Dendritic cell treated with granulocyte-macrophage colony-stimulating factor and Interleukin-4, amounts not matched to agents 40 ng/mL and 50 ng/mL, for 4 days (primary cell): ENCODE measurements at regions not wholly inside any gene's neighbourhood (a gene's known extent, or its start where the extent isn't known, plus 50 kb on each side); places are given as distances from the start of the nearest gene placed in this dataset.
"Not testable (repeated sequence)": the region's sequence is repeated elsewhere in the genome, so short reads cannot be mapped to it uniquely, and the experiment has no call there.

Source experiments
- H3K27ac Mint-ChIP-seq: one replicate; pipeline ENCODE4 v1.8.0; 2022; ENCODE audit warnings: mild to moderate bottlenecking, mixed read lengths
- H3K27me3 Mint-ChIP-seq: one replicate; pipeline ENCODE4 v1.8.0; 2022; ENCODE audit warnings: mild to moderate bottlenecking, mixed read lengths
- H3K36me3 Mint-ChIP-seq: one replicate; pipeline ENCODE4 v1.8.0; 2022; ENCODE audit warnings: low read depth, mixed read lengths
- H3K4me1 Mint-ChIP-seq: one replicate; pipeline ENCODE4 v1.8.0; 2022; ENCODE audit warnings: low read depth, mixed read lengths
- H3K4me3 Mint-ChIP-seq: one replicate; pipeline ENCODE4 v1.8.0; 2022; ENCODE audit warnings: mild to moderate bottlenecking, moderate library complexity, mixed read lengths
- H3K9me3 Mint-ChIP-seq: one replicate; pipeline ENCODE4 v1.8.0; 2022; ENCODE audit warnings: mixed read lengths
- intact Hi-C: fragments of 100-400 bp; cut with micrococcal nuclease; formaldehyde crosslinking; loops from one replicate; pipeline ENCODE4 v1.15.0; 2022

DNA sequence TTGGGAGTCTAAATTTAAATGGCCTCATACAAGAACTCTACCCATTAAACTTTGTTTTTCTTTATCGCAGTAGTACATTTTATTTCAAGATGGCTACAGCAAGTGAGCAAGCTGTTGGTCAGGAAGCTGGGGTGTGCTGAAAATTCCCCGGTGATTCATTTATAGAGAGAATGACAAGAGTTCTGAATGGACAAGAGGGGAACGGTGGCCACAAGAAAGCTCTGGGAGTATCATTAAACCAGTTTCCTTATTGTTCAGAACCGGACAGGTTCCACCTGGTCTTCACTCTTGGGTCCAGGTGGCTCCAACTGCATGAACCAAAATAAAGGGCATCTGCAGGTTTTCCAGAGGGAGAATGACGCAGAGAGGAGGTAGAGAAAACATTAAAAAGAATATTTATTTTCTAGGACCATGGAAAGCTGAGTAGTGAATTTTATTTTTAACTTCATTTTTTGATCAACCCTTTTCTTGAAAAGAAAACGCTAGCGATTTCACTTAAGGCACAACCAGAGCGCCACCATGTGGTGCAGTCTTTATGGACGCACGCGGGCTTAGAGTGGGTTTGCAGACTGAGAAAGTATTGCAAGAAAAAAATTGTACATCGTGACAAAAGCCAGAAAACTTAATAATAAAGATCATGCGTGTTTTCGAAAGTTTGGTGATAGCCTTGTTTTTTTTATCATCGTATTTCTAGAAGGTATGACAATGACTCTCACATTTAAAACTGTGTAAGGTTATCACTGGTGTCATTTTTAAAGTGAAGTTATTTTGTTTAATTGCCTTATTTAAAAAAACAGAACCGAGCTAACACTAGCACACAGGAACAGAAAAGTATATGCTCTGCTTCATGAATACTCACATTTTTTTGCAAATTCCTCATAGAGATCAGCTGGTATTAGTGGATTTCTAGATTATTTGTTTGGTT is 97.9 kb upstream of the NOL4 start:
- Mint-ChIP-seq H3K27me3 (no peaks in the 10 kb centered on the region), H3K4me1 (no peaks in the 10 kb centered on the region), H3K9me3 (no peaks in the 10 kb centered on the region), H3K27ac (no peak overlapping the region), H3K4me3 (no peak overlapping the region), H3K36me3 (no peaks in the 10 kb centered on the region)
- intact Hi-C loops, result no loop called here

DNA sequence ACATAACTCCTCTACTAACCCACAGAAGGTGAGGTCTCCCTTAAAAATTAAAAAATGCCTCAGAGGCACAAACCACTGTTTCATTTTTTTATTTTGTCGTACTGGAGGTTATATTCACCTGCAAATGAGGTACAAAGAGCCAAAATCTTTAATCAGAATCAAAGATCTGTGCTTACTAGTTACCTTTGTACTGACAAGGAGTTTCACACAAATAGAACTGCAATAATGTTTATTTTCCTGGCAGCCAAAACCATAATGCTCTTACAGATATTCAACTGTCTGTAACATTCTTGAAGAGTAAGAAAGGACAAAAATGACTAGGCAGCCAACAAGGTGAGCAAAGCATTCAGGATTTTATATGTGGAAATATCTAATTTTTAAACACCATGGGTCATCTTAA is 105.1 kb upstream of the NOL4 start:
- Mint-ChIP-seq H3K27me3 (no peaks in the 10 kb centered on the region), H3K36me3 (no peaks in the 10 kb centered on the region), H3K4me1 (no peaks in the 10 kb centered on the region), H3K9me3 (no peaks in the 10 kb centered on the region), H3K27ac (no peak overlapping the region), H3K4me3 (no peak overlapping the region)
- intact Hi-C loops, result no loop called here

DNA sequence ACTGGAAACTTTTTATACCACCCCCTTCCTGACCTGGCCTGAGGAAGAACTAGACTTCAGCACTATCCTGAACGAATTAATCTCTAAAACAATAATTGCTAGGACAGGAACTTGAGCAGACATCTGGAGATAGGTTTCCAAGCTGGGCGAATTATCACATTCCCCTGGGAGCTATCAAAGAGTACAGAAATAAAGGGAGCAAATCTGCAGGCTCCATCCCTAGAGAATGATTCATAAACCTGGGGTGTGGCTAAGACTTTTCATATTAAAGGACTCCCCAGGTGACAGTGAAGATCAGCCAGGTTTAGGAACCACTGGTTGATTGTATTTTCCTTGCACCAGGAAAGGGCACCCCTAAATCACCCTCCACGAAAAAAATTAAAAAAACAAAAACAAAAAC is 105.6 kb upstream of the NOL4 start:
- Mint-ChIP-seq H3K4me1 (no peaks in the 10 kb centered on the region), H3K9me3 (no peaks in the 10 kb centered on the region), H3K27me3 (no peaks in the 10 kb centered on the region), H3K4me3 (no peak overlapping the region), H3K27ac (no peak overlapping the region), H3K36me3 (no peaks in the 10 kb centered on the region)
- intact Hi-C loops, result no loop called here

DNA sequence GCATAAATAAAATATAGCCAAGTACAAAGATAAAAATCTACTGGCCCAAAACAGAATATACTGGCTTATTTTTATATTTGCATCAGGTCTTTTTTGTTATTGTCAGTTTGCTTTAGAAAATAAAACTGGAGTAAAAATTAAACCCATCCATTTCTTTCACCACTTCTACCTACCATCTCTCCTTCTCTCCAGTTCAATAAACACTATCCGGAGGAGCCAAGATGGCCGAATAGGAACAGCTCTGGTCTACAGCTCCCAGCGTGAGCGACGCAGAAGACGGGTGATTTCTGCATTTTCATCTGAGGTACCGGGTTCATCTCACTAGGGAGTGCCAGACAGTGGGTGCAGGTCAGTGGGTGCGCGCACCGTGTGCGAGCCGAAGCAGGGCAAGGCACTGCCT is 106.2 kb upstream of the NOL4 start:
- intact Hi-C loops, H3K4me3 Mint-ChIP-seq, H3K27ac Mint-ChIP-seq, H3K9me3 Mint-ChIP-seq, H3K4me1 Mint-ChIP-seq, H3K36me3 Mint-ChIP-seq, H3K27me3 Mint-ChIP-seq: not testable (repeated sequence)

DNA sequence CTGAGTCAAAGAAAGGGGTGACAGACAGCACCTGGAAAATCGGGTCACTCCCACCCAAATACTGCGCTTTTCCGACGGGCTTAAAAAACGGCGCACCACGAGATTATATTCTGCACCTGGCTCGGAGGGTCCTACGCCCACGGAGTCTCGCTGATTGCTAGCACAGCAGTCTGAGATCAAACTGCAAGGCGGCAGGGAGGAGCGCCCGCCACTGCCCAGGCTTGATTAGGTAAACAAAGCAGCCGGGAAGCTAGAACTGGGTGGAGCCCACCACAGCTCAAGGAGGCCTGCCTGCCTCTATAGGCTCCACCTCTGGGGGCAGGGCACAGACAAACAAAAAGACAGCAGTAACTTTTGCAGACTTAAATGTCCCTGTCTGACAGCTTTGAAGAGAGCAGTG is 106.6 kb upstream of the NOL4 start:
- intact Hi-C loops, H3K4me1 Mint-ChIP-seq, H3K4me3 Mint-ChIP-seq, H3K36me3 Mint-ChIP-seq, H3K27me3 Mint-ChIP-seq, H3K27ac Mint-ChIP-seq, H3K9me3 Mint-ChIP-seq: not testable (repeated sequence)

DNA sequence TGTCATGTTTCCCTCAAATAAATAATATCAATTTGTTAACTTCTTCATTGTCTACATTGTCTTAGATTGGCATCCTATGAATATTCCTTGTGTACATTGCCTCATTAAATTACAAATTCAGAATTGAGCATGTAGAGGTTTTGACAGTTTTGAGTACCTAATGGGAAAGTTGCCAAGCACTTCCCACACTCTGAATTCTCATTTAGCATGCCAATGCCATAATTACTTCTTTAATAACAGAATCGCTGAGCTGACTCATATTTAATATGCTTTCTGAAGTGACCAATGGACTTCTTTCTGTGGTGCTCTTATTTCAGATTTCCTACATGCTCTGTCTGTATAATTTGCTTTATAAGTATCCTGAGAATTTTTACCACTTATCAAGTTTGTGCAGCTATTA is 114.4 kb upstream of the NOL4 start:
- no peaks in the 10 kb centered on the region for H3K4me1 Mint-ChIP-seq
- H3K4me3 Mint-ChIP-seq, result no peak overlapping the region

DNA sequence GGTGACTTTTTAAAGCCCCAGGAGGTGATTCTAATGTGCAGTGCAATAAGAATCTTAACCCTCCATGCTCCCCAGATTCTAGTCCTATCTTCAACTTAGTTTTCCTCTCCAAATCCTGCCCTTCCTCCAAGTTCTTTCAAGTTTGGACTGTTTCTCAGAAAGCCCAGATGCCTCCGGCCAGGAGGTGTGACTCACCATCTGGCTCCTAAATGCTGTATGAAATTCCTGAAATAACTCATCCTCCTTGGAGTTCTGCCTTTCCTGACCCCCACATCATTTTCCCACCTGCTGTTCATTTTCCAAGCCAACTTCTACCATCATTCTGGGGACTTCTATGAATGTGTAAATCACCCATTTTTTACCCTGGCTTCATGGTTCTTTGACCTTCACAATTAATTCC is 118.2 kb upstream of the NOL4 start:
- no peaks in the 10 kb centered on the region for H3K4me1 Mint-ChIP-seq
- no peaks in the 10 kb centered on the region for H3K36me3 Mint-ChIP-seq
- no peaks in the 10 kb centered on the region for H3K9me3 Mint-ChIP-seq
- H3K4me3 Mint-ChIP-seq, result no peak overlapping the region
- intact Hi-C loops, result no loop called here
- H3K27ac Mint-ChIP-seq, result no peak overlapping the region
- H3K27me3 Mint-ChIP-seq, result no peaks in the 10 kb centered on the region

More for the DNA sequence above, 114.4 kb upstream of the NOL4 start:
- H3K27ac Mint-ChIP-seq, result no peak overlapping the region
- no peaks in the 10 kb centered on the region for H3K9me3 Mint-ChIP-seq
- intact Hi-C loops, result no loop called here
- no peaks in the 10 kb centered on the region for H3K27me3 Mint-ChIP-seq
- H3K36me3 Mint-ChIP-seq, result no peaks in the 10 kb centered on the region

DNA sequence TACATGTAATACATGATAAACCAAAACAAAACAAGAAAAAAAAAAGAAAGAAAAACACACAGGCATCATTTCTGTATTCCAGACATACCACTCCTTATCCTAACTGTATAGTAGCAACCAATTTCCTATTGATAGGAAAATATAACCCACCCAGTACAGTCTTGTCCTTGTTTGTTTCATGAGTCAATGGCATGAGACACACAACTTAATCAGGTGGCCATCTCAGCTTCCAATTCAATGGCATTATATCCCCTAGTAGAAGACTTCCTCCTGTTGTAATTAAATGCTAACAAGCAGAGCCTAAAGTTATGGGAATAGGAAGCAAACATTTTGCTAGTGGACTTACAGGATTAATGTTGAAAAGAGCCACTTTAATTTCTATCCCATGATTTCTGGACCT is 121.0 kb upstream of the NOL4 start:
- H3K36me3 Mint-ChIP-seq, result no peaks in the 10 kb centered on the region

DNA sequence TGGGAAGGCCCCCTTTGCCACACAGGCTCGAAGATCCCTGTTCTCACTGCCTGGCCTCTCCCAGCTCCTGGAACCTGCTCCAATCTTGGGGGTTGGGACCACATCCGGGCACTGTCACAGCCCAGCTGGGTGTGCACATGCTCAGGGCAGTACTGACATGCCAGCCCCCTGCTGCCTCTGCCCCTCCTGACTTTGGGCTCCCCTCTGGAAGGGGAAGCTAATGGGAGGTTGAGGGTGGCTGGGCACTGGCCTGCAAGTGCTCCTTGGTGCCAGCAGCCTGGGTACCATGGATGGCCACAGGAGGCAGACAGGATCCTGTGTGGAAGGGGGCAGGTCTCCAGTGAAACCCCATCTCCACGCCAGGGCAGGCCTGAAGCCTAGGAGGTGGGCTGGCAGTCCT is 126.1 kb upstream of the NOL4 start:
- Mint-ChIP-seq H3K9me3 (no peaks in the 10 kb centered on the region), H3K27ac (no peak overlapping the region), H3K27me3 (no peaks in the 10 kb centered on the region), H3K4me3 (no peak overlapping the region), H3K4me1 (no peaks in the 10 kb centered on the region), H3K36me3 (no peaks in the 10 kb centered on the region)
- intact Hi-C loops, result no loop called here

More for the DNA sequence above, 121.0 kb upstream of the NOL4 start:
- Mint-ChIP-seq H3K9me3 (no peaks in the 10 kb centered on the region), H3K27ac (no peak overlapping the region), H3K4me1 (no peaks in the 10 kb centered on the region), H3K4me3 (no peak overlapping the region), H3K27me3 (no peaks in the 10 kb centered on the region)
- intact Hi-C loops, result no loop called here

DNA sequence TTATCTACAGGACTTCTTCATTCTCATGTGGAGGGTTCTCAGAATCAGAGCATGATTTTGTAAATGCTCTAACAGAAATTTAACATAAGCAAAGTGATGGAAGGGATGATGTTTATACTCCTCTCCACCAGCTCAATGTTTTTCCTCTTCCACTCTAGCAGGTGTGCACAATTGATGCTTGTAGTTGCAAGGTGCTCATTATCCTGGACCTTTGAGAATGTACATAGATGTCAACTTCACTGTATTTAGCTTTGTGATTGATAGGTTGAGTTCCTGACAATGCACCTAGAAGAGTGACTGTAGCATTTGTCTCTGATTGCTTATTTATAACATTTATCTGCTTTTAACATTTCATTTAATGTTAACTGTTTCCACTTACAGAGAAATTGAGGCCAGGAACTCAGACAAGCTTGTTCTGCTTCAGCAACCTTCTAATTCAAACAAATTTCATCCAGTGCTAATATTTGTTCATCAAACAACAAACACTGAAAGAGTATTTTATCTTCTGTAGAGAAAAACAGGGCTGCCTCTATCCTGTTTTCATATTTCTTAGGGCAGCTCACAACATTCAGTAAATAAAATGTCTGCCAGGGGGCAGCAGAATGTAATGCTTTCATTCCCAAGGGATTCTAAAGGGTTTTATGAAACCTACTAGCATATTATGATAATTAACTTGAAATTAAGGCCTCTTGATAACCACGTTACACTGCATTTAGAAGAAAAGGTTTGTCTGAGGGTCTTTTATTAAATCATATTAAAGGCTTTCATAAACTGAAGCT is 127.9 kb upstream of the NOL4 start:
- H3K9me3 Mint-ChIP-seq, result no peaks in the 10 kb centered on the region

DNA sequence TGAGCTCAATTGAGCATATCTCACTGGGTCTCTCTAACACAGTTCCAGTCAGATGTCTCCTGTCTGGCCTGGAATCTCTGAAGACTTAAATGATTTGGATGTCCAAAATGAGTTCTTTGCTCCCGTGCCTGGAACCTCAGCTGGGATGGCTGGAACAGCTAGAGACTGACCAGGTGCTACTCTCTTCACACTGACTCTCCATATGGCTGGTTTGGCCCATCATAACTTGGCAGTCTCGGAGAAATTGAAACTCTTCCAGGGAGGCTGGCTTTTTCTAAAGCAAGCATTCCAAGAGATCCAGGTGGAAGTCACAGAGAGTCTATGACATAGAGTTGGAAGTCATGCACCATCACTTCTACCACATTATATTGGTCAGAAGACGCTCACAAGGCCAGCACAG is 129.6 kb upstream of the NOL4 start:
- no peaks in the 10 kb centered on the region for H3K36me3 Mint-ChIP-seq
- no peaks in the 10 kb centered on the region for H3K9me3 Mint-ChIP-seq
- no peaks in the 10 kb centered on the region for H3K4me1 Mint-ChIP-seq
- H3K27me3 Mint-ChIP-seq, result no peaks in the 10 kb centered on the region
- H3K4me3 Mint-ChIP-seq, result no peak overlapping the region
- intact Hi-C loops, result no loop called here
- no peak overlapping the region for H3K27ac Mint-ChIP-seq

More for the DNA sequence above, 127.9 kb upstream of the NOL4 start:
- Mint-ChIP-seq H3K36me3 (no peaks in the 10 kb centered on the region), H3K4me3 (no peak overlapping the region), H3K27ac (no peak overlapping the region), H3K4me1 (no peaks in the 10 kb centered on the region), H3K27me3 (no peaks in the 10 kb centered on the region)
- intact Hi-C loops, result no loop called here

DNA sequence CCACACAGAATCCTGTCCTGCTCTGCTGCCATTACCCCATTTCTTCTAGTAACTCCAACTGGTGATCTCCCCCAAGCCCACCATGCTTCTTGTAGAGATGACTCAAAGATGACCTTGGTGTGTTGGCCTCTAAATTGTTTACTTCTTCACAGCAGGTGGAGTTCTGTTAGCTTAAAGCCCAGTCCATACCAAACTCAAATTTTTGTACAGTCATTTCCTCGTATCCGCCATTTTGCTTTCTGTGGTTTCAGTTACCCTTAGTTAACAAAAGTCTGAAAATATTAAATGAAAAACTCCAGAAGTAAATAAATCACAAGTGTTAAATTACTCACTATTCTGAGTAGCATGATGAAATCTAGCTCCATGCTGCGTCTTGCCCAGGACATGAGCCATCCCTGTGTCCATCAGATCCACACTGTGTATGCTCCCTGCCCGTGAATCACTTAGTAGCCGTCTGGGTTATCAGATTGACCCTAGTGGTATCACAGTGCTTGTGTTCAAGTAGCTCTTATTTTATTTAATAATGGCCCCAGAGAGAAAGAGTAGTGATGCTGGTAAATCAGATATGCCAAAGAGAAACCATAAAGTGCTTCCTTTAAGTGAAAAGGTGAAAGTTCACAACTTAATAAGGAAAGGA is 133.3 kb upstream of the NOL4 start:
- H3K4me1 Mint-ChIP-seq, result no peaks in the 10 kb centered on the region
- intact Hi-C loops, result no loop called here
- no peaks in the 10 kb centered on the region for H3K36me3 Mint-ChIP-seq
- H3K9me3 Mint-ChIP-seq, result no peaks in the 10 kb centered on the region
- no peak overlapping the region for H3K27ac Mint-ChIP-seq
- H3K27me3 Mint-ChIP-seq, result no peaks in the 10 kb centered on the region
- no peak overlapping the region for H3K4me3 Mint-ChIP-seq

DNA sequence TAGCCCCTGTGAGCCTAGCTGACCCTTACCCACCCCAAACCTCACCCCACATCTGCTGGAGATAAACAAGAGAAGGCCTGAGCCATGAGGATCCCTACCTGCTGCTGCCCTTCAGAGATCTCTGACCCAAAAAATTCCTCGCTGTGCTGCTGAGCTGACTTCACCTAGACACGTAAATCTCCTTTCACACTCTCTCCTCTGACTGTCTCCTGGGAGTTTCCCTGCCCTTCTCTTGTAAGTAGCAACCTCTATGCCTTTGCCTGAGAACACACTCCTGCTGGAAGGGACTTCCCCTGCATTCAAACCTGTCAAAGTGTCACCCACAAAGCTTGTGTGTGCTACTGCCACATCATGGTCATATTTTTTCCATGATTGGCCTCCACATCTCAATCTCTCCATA is 134.2 kb upstream of the NOL4 start:
- H3K4me1 Mint-ChIP-seq, result no peaks in the 10 kb centered on the region
- no peak overlapping the region for H3K4me3 Mint-ChIP-seq
- H3K27me3 Mint-ChIP-seq, result no peaks in the 10 kb centered on the region
- H3K36me3 Mint-ChIP-seq, result no peaks in the 10 kb centered on the region
- H3K9me3 Mint-ChIP-seq, result no peaks in the 10 kb centered on the region
- no peak overlapping the region for H3K27ac Mint-ChIP-seq
- intact Hi-C loops, result no loop called here

DNA sequence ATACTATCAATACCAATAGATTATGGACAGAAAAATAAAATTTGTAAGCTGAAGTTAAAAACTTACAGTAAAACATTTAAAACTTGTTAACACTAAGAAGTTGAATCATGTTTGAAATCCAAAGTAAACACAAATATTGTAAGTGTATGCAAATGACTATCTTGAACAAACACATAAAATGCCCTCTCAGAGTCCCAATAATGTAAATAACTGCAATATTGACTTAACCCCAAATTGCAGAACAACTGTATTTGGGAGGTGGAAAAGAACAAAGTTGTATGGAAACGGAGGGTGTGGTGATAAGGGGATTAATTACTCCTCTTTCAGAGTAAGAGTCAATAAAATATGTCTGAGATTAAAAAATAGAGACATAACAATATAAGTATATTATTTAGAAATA is 140.0 kb upstream of the NOL4 start:
- Mint-ChIP-seq H3K36me3 (no peaks in the 10 kb centered on the region), H3K4me3 (no peak overlapping the region), H3K27ac (no peak overlapping the region), H3K9me3 (no peaks in the 10 kb centered on the region), H3K4me1 (no peaks in the 10 kb centered on the region), H3K27me3 (no peaks in the 10 kb centered on the region)
- intact Hi-C loops, result no loop called here
